ENCODE measurements at regions not wholly inside any gene's neighbourhood (a gene's known extent, or its start where the extent isn't known, plus 50 kb on each side); places are given as distances from the start of the nearest gene placed in this dataset.

DNA sequence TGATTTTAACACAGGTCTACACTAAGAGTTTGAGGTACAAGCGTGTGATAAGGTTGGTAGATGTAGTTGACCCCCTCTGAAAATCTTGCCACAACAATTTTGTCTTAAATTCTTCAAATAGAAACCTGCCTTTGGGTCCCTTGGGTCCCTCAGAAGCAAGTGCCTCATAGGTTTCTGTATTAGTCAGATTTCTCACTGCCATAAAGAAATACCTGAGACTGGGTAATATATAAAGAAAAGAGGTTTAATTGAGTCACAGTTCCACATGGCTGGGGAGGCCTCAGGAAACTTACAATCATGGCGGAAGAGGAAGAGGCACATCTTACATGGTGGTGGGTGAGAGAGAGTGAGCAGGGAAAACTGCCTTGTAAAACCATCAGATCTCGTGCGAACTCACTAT is 301.2 kb downstream of the MAP2K6 start:
- TF ChIP-seq, protein P1, sequence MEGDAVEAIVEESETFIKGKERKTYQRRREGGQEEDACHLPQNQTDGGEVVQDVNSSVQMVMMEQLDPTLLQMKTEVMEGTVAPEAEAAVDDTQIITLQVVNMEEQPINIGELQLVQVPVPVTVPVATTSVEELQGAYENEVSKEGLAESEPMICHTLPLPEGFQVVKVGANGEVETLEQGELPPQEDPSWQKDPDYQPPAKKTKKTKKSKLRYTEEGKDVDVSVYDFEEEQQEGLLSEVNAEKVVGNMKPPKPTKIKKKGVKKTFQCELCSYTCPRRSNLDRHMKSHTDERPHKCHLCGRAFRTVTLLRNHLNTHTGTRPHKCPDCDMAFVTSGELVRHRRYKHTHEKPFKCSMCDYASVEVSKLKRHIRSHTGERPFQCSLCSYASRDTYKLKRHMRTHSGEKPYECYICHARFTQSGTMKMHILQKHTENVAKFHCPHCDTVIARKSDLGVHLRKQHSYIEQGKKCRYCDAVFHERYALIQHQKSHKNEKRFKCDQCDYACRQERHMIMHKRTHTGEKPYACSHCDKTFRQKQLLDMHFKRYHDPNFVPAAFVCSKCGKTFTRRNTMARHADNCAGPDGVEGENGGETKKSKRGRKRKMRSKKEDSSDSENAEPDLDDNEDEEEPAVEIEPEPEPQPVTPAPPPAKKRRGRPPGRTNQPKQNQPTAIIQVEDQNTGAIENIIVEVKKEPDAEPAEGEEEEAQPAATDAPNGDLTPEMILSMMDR (IDR thresholded peaks at IDR 0.05) = no peak
- TF ChIP-seq POLR2A (IDR thresholded peaks at IDR 0.05) = no peak

Data from esophagus squamous epithelium (tissue), 4 donors.